ENCODE measurements at regions not wholly inside any gene's neighbourhood (a gene's known extent, or its start where the extent isn't known, plus 50 kb on each side); places are given as distances from the start of the nearest gene placed in this dataset.

DNA sequence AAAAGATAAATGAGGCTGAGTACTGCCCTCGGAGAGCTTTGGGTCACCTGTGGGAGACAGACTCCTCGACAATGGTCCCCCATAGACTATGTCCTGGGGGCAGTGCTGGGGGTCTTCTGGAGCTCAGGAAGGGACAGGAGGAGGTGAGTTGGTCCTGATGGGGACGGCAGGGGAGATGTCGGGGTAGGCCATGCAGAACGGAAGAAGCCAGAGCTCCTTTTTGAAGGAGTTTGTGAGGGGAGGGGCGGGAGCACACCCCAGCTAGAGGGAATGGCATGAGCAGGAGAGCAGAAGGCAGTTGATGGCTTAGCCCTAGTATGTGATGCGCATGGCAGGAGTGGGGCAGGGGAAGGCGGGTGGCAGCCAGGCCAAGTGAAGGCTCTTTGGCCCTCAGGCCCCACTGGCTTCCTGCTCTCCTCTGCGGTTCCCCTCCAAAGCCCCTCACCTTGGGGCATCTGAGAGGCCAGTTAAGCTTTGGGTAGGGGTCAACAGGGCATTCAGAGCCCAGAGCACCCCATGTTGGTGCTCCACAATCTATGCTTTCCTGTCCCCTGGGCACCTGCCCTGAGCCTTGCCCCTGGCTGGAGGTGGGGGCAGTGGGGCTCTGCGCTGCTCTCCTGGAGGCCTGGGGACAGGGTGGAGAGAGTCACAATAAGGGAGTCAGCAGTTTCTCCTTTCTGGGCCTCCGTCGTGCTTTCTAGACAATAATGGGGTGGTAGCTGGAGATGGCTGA is 179.3 kb downstream of the SMAD6 start:
- no peaks in the 10 kb centered on the region for H3K36me3 ChIP-seq (ENCODE audit: control insufficient read depth, insufficient read depth, low read length)
- TF ChIP-seq, protein P1, sequence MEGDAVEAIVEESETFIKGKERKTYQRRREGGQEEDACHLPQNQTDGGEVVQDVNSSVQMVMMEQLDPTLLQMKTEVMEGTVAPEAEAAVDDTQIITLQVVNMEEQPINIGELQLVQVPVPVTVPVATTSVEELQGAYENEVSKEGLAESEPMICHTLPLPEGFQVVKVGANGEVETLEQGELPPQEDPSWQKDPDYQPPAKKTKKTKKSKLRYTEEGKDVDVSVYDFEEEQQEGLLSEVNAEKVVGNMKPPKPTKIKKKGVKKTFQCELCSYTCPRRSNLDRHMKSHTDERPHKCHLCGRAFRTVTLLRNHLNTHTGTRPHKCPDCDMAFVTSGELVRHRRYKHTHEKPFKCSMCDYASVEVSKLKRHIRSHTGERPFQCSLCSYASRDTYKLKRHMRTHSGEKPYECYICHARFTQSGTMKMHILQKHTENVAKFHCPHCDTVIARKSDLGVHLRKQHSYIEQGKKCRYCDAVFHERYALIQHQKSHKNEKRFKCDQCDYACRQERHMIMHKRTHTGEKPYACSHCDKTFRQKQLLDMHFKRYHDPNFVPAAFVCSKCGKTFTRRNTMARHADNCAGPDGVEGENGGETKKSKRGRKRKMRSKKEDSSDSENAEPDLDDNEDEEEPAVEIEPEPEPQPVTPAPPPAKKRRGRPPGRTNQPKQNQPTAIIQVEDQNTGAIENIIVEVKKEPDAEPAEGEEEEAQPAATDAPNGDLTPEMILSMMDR (IDR thresholded peaks at IDR 0.05; ENCODE audit: insufficient read depth, low read length, poor library complexity, severe bottlenecking) = no peak
- H3K4me3 ChIP-seq (replicated peaks; ENCODE audit: low read depth, low read length) = no peak overlapping the region
- DNase-seq (ENCODE audit: extremely low read depth, insufficient read length) = no peak
- no peaks in the 10 kb centered on the region for H3K27me3 ChIP-seq (replicated peaks; ENCODE audit: control insufficient read depth, insufficient read depth, low read length)

DNA sequence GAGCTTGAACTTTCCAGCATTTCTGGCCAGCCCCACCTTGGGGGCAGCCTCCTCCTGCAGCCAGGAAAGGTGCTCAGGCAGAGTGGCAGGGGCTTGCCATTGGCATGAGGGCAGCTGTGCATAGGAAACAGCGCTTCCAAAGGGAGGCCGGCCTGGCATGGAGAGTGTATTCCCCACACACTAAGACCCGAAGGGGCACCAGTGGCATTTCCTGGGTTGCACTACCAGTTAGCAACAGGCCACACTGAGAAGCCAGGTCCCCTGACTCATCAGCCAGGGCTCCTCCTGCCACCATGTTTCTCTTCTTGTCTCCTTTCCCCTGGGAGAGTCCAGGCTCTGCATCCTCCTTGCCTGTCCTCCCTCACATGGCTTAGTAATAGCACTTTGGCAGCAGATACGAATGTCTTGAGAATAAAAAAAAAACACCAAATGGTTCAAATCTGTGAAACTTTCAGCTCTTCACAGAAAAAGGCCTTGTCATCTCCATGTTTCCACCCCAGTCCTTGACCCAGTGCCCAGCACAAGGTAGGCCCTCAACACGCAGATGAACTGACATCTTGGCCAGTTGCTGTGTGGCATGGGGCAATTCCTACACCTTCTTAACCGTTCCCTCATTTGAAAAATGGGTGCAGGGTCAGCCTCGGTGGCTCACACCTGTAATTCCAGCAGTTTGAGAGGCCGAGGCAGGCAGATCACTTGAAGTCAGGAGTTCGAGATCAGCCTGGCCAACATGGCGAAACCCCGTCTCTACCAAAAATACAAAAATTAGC is 180.4 kb downstream of the SMAD6 start:
- TF ChIP-seq, protein P1 (IDR thresholded peaks at IDR 0.05; ENCODE audit: insufficient read depth, low read length, poor library complexity, severe bottlenecking) = no peak
- no peak for DNase-seq (ENCODE audit: extremely low read depth, insufficient read length)
- Histone ChIP-seq H3K27me3 (replicated peaks; ENCODE audit: control insufficient read depth, insufficient read depth, low read length) (no peaks in the 10 kb centered on the region), H3K36me3 (ENCODE audit: control insufficient read depth, insufficient read depth, low read length) (no peaks in the 10 kb centered on the region), H3K4me3 (replicated peaks; ENCODE audit: low read depth, low read length) (no peak overlapping the region)

GRCh38 chr15:66883284-66883911 is 181.4 kb downstream of the SMAD6 start:
- no peak overlapping the region for H3K4me3 ChIP-seq (replicated peaks; ENCODE audit: low read depth, low read length)
- TF ChIP-seq, protein P1 (IDR thresholded peaks at IDR 0.05; ENCODE audit: insufficient read depth, low read length, poor library complexity, severe bottlenecking) = no peak
- DNase-seq (ENCODE audit: extremely low read depth, insufficient read length) = no peak
- H3K36me3 ChIP-seq (ENCODE audit: control insufficient read depth, insufficient read depth, low read length) = no peaks in the 10 kb centered on the region
- H3K27me3 ChIP-seq (replicated peaks; ENCODE audit: control insufficient read depth, insufficient read depth, low read length) = no peaks in the 10 kb centered on the region

GRCh38 chr15:66884115-66884622 is 181.2 kb upstream of the SMAD3 start:
- TF ChIP-seq, protein P1 (IDR thresholded peaks at IDR 0.05; ENCODE audit: insufficient read depth, low read length, poor library complexity, severe bottlenecking) = no peak
- no peak for DNase-seq (ENCODE audit: extremely low read depth, insufficient read length)
- no peaks in the 10 kb centered on the region for H3K36me3 ChIP-seq (ENCODE audit: control insufficient read depth, insufficient read depth, low read length)
- no peaks in the 10 kb centered on the region for H3K27me3 ChIP-seq (replicated peaks; ENCODE audit: control insufficient read depth, insufficient read depth, low read length)
- H3K4me3 ChIP-seq (replicated peaks; ENCODE audit: low read depth, low read length) = no peak overlapping the region

DNA sequence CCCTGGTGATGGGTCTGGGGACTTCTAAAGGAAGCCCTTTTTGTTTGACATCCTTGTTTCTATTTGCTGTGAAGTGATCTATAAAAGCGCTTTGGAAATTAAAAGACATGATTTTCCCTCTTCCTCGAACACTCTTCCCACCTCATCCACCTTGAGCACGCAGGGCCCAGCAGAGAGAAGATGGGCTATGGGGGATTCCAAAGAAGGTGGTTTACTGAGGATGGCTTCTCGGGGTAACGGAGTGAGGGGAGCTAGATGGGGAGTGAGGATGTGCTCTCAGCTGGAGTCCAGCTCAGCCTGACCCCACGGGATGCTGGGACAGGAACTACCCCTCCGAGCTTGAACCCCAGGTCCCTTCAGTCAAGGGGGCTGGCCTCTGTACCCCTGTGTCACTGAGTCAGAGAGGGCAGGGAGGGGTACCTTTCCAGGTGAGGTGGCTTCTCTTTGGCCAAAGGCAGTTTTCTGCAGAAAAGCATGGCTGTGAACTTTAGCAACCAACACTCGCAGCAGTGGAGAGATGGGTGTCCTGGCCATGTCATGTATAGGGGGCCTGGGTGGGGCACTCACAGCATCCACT is 180.7 kb upstream of the SMAD3 start:
- Histone ChIP-seq H3K36me3 (ENCODE audit: control insufficient read depth, insufficient read depth, low read length) (no peaks in the 10 kb centered on the region), H3K4me3 (replicated peaks; ENCODE audit: low read depth, low read length) (no peak overlapping the region), H3K27me3 (replicated peaks; ENCODE audit: control insufficient read depth, insufficient read depth, low read length) (no peaks in the 10 kb centered on the region)
- TF ChIP-seq, protein P1 (IDR thresholded peaks at IDR 0.05; ENCODE audit: insufficient read depth, low read length, poor library complexity, severe bottlenecking) = no peak
- DNase-seq (ENCODE audit: extremely low read depth, insufficient read length) = no peak
